ENCODE measurements at regions not wholly inside any gene's neighbourhood (a gene's known extent, or its start where the extent isn't known, plus 50 kb on each side); places are given as distances from the start of the nearest gene placed in this dataset.
"Not testable (repeated sequence)": the region's sequence is repeated elsewhere in the genome, so short reads cannot be mapped to it uniquely, and the experiment has no call there.

- no peak for DNase-seq (ENCODE audit: low spot score)
These were observed 266.7 kb upstream of the AMIGO2 start for GRCh38 chr12:47346251-47347019.

GRCh38 chr12:47343684-47344567 lies 264.2 kb upstream of the AMIGO2 start:
- DNase-seq (ENCODE audit: low spot score): peak; percentile 4

GRCh38 chr12:47340411-47341015 lies 260.8 kb upstream of the AMIGO2 start:
- no peak for DNase-seq (ENCODE audit: low spot score)

- DNase-seq (ENCODE audit: low spot score): no peak
These were observed 257.8 kb upstream of the AMIGO2 start for GRCh38 chr12:47337581-47337980.

- not testable (repeated sequence) for DNase-seq (ENCODE audit: low spot score)
These were observed 253.6 kb upstream of the AMIGO2 start for GRCh38 chr12:47333271-47333858.

- DNase-seq (ENCODE audit: low spot score): no peak
These were observed 249.2 kb upstream of the AMIGO2 start for GRCh38 chr12:47328831-47329545.

GRCh38 chr12:47326190-47326589 lies 246.4 kb upstream of the AMIGO2 start:
- DNase-seq (ENCODE audit: low spot score): no peak

- DNase-seq (ENCODE audit: low spot score): no peak
These were observed 244.0 kb upstream of the AMIGO2 start for GRCh38 chr12:47323802-47324201.

- DNase-seq (ENCODE audit: low spot score): no peak
These were observed 241.7 kb upstream of the AMIGO2 start for GRCh38 chr12:47321436-47321835.

- no peak for DNase-seq (ENCODE audit: low spot score)
These were observed 240.0 kb upstream of the AMIGO2 start for GRCh38 chr12:47319746-47320145.

GRCh38 chr12:47318963-47319362 lies 239.2 kb upstream of the AMIGO2 start:
- no peak for DNase-seq (ENCODE audit: low spot score)

GRCh38 chr12:47317175-47317915 lies 237.6 kb upstream of the AMIGO2 start:
- no peak for DNase-seq (ENCODE audit: low spot score)

GRCh38 chr12:47316609-47317049 lies 236.9 kb upstream of the AMIGO2 start:
- DNase-seq (ENCODE audit: low spot score): no peak

GRCh38 chr12:47314996-47315395 lies 235.2 kb upstream of the AMIGO2 start:
- DNase-seq (ENCODE audit: low spot score): no peak

- no peak for DNase-seq (ENCODE audit: low spot score)
These were observed 233.2 kb upstream of the AMIGO2 start for GRCh38 chr12:47312808-47313426.

- DNase-seq (ENCODE audit: low spot score): no peak
These were observed 232.4 kb upstream of the AMIGO2 start for GRCh38 chr12:47312147-47312546.

GRCh38 chr12:47311568-47311967 lies 231.8 kb upstream of the AMIGO2 start:
- DNase-seq (ENCODE audit: low spot score): no peak

- DNase-seq (ENCODE audit: low spot score): no peak
These were observed 231.3 kb upstream of the AMIGO2 start for GRCh38 chr12:47311010-47311409.

GRCh38 chr12:47308672-47309071 lies 228.9 kb upstream of the AMIGO2 start:
- no peak for DNase-seq (ENCODE audit: low spot score)

GRCh38 chr12:47307680-47308399 lies 228.1 kb upstream of the AMIGO2 start:
- peak; percentile 32 for DNase-seq (ENCODE audit: low spot score)
